Gastrocnemius medialis (tissue), 4 donors: ENCODE measurements at regions not wholly inside any gene's neighbourhood (a gene's known extent, or its start where the extent isn't known, plus 50 kb on each side); places are given as distances from the start of the nearest gene placed in this dataset.

Experiments
- ATAC-seq, 2 donors: fragments of 150-250 bp; one replicate each; pipeline ENCODE4 v1.9.1; 2016
- DNase-seq, 2 donors: peaks; one replicate each; pipeline ENCODE4 v3.0.0-alpha.2; 2019
- H3K27ac ChIP-seq, 4 donors: fragments of 200-600 bp; sonication (generic); 1 replicate in 1 of 4; 2 replicates in 3 of 4; pipeline ENCODE4 v1.5.1; 2016 to 2018; ENCODE audit warnings: mild to moderate bottlenecking in 2 of 4, moderate library complexity in 1 of 4
- H3K27me3 ChIP-seq, 3 donors: fragments of 200-600 bp; sonication (generic) in 2 of 3; 1 replicate in 1 of 3; 2 replicates in 2 of 3; pipeline versions ENCODE4 v1.5.1 to v1.6.0; 2016 to 2019; ENCODE audit warnings: mild to moderate bottlenecking in 1 of 3, moderate library complexity in 1 of 3
- H3K36me3 ChIP-seq, 2 donors: fragments of 200-600 bp; sonication (generic) in 1 of 2; one replicate each; pipeline ENCODE4 v1.5.1; 2017 to 2018
- H3K4me1 ChIP-seq, 2 donors: fragments of 200-600 bp; sonication (generic) in 1 of 2; one replicate each; pipeline ENCODE4 v1.5.1; 2016 to 2017; ENCODE audit warnings: mild to moderate bottlenecking in 2 of 2
- H3K4me3 ChIP-seq, 4 donors: fragments of 200-600 bp; sonication (generic) in 3 of 4; 1 replicate in 1 of 4; 2 replicates in 3 of 4; pipeline ENCODE4 v1.5.1; 2016 to 2019; ENCODE audit warnings: mild to moderate bottlenecking in 2 of 4
- H3K9me3 ChIP-seq, 3 donors: fragments of 200-600 bp; sonication (generic) in 2 of 3; 1 replicate in 1 of 3; 2 replicates in 2 of 3; pipeline ENCODE4 v1.5.1; 2016 to 2019
- CTCF ChIP-seq, 5 experiments: fragments of 450-650 bp in 3 of 5; fragments of 200-600 bp in 2 of 5; sonication (generic) in 2 of 5; IDR thresholded peaks in 4 of 5; conservative IDR thresholded peaks in 1 of 5; 1 replicate in 4 of 5; 2 replicates in 1 of 5; pipeline ENCODE4 v1.5.1; 2016 to 2019; ENCODE audit warnings: antibody characterized with exemption in 5 of 5, mild to moderate bottlenecking in 3 of 5, moderate library complexity in 3 of 5
- POLR2A ChIP-seq, 2 donors: fragments of 450-650 bp; IDR thresholded peaks; one replicate each; pipeline ENCODE4 v1.6.1; 2017; ENCODE audit warnings: antibody characterized with exemption in 2 of 2, mild to moderate bottlenecking in 2 of 2, moderate library complexity in 2 of 2
- in situ Hi-C, 4 donors: fragments of 200-750 bp; cut with MboI; loops; one replicate each; pipeline versions ENCODE4 v1.15.0 to v1.8.0; 2017; ENCODE audit warnings: low sequenced_read_pairs in 4 of 4
- intact Hi-C: fragments of 100-400 bp; cut with DNase I; formaldehyde crosslinking; loops from one replicate; pipeline ENCODE4 v1.15.1; 2023; ENCODE audit warnings: low total_unique reads

- Histone ChIP-seq H3K4me1 (peaks cover 0 to 3% of the 10 kb centered on the region in 2 donors), H3K36me3 (no peaks in the 10 kb centered on the region), H3K9me3 (no peaks in the 10 kb centered on the region), H3K27me3 (peaks cover 0 to 8% (median 8%) of the 10 kb centered on the region in 3 donors), H3K27ac (no peak overlapping the region), H3K4me3 (no peak overlapping the region)
- TF ChIP-seq POLR2A (IDR thresholded peaks at IDR 0.05) = no peak
- no peak for TF ChIP-seq CTCF (IDR thresholded peaks at IDR 0.05 in 4 of 5, conservative IDR thresholded peaks at IDR 0.05 in 1 of 5)
- intact Hi-C loops (no loop called here), in situ Hi-C loops (no loop called here)
- no peak for DNase-seq
- no peak for ATAC-seq
Observed at GRCh38 chr10:110391541-110391940, 86.8 kb upstream of the SMNDC1 start.

DNA sequence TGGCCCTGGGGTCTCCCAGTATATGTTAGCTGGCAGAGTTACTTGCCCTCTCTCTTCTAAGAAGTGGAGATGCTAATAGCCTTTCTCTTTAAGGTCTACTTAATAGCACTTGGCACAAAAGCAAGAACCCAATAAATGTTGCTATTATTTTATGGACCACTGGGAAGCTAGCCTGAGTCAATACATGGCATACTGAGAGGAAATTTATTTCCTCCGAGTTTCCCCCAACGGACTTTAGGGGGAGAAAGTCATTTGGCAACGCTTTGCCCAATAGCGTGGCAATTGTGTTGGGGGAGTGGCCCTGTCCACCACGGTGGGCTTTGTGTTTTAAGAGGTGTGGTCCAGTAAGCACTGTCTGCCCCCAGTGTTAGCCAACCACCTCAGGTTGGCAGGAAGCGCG, 87.4 kb upstream of the SMNDC1 start:
- ATAC-seq = no peak
- in situ Hi-C loops (no loop called here), intact Hi-C loops (no loop called here)
- H3K27ac ChIP-seq = no peak overlapping the region
- peaks cover 0 to 8% (median 8%) of the 10 kb centered on the region in 3 donors for H3K27me3 ChIP-seq
- no peak for DNase-seq
- no peaks in the 10 kb centered on the region for H3K36me3 ChIP-seq
- TF ChIP-seq CTCF (IDR thresholded peaks at IDR 0.05 in 4 of 5, conservative IDR thresholded peaks at IDR 0.05 in 1 of 5) = no peak
- no peak for TF ChIP-seq POLR2A (IDR thresholded peaks at IDR 0.05)
- H3K4me3 ChIP-seq = no peak overlapping the region
- peaks cover 0 to 3% of the 10 kb centered on the region in 2 donors for H3K4me1 ChIP-seq
- no peaks in the 10 kb centered on the region for H3K9me3 ChIP-seq

DNA sequence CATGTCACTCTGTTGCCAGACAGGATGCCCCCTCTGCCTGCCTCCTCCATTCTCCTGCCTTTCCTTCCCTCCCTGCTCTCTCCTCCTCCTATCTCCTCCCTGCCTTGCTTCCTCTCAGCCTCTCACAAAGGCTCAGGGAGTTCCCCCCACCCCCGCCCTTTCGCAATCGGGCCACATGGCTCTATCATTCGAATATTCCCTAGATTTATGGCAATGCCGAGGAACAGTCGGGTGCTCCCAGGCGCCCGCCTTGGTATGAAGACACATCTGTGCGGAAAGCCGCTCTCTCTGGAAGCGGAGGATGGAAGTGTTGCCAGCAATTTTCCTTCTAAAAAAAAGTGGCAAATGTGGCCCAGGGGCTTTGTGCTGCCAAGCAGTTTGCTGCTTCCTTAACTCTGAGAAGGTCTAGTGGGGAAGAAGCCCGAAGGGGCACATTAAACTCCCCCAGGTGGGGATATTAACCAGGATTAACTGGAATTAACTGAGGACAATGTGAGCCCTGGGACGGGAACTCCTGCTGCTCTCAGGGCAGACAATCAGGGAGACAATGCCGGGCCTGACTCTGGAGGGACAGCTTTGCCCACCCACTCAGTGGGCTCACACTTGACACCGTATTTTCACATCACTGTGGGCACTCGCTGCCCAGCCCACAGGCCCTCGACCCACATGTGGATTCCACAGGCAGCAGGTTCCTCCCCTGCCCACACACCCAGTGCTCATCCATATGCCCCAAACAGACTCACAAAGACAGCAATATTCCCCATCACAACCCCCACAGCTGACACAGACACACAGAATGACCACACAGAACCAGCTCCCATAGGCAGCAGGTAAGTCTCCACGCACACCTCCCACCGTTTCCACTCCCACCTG, 88.4 kb upstream of the SMNDC1 start:
- Histone ChIP-seq H3K27ac (no peak overlapping the region), H3K4me1 (peaks cover 0 to 3% of the 10 kb centered on the region in 2 donors), H3K9me3 (no peaks in the 10 kb centered on the region), H3K36me3 (no peaks in the 10 kb centered on the region), H3K27me3 (peaks cover 0 to 8% (median 8%) of the 10 kb centered on the region in 3 donors), H3K4me3 (no peak overlapping the region)
- intact Hi-C loops (no loop called here), in situ Hi-C loops (no loop called here)
- TF ChIP-seq CTCF (IDR thresholded peaks at IDR 0.05 in 4 of 5, conservative IDR thresholded peaks at IDR 0.05 in 1 of 5) = no peak
- no peak for TF ChIP-seq POLR2A (IDR thresholded peaks at IDR 0.05)
- no peak for DNase-seq
- ATAC-seq = no peak

GRCh38 chr10:110393866-110394265, 89.1 kb upstream of the SMNDC1 start:
- no peak overlapping the region for H3K4me3 ChIP-seq
- in situ Hi-C loops (no loop called here), intact Hi-C loops (no loop called here)
- H3K4me1 ChIP-seq = peaks cover 0 to 3% of the 10 kb centered on the region in 2 donors
- TF ChIP-seq POLR2A (IDR thresholded peaks at IDR 0.05) = no peak
- no peak overlapping the region for H3K27ac ChIP-seq
- no peak for ATAC-seq
- no peak for DNase-seq
- H3K27me3 ChIP-seq = peaks cover 0 to 8% (median 8%) of the 10 kb centered on the region in 3 donors
- no peaks in the 10 kb centered on the region for H3K36me3 ChIP-seq
- no peaks in the 10 kb centered on the region for H3K9me3 ChIP-seq

- no peak for TF ChIP-seq POLR2A (IDR thresholded peaks at IDR 0.05)
- no peak for TF ChIP-seq CTCF (IDR thresholded peaks at IDR 0.05 in 4 of 5, conservative IDR thresholded peaks at IDR 0.05 in 1 of 5)
Observed at GRCh38 chr10:110394296-110394695, 89.6 kb upstream of the SMNDC1 start.

More at GRCh38 chr10:110394296-110394695, 89.6 kb upstream of the SMNDC1 start:
- peaks cover 0 to 8% (median 8%) of the 10 kb centered on the region in 3 donors for H3K27me3 ChIP-seq
- no peaks in the 10 kb centered on the region for H3K9me3 ChIP-seq
- DNase-seq (no peak), ATAC-seq (no peak)
- in situ Hi-C loops = no loop called here
- no peaks in the 10 kb centered on the region for H3K36me3 ChIP-seq
- peaks cover 0 to 3% of the 10 kb centered on the region in 2 donors for H3K4me1 ChIP-seq
- no peak overlapping the region for H3K4me3 ChIP-seq
- no peak overlapping the region for H3K27ac ChIP-seq
- intact Hi-C loops = no loop called here
